ENCODE measurements at regions not wholly inside any gene's neighbourhood (a gene's known extent, or its start where the extent isn't known, plus 50 kb on each side); places are given as distances from the start of the nearest gene placed in this dataset.

GRCh38 chr22:25402501-25403283 is 161.8 kb upstream of the GRK3 start (continued):
- TF ChIP-seq DZIP1 (CRISPR knock-in tag; IDR thresholded peaks at IDR 0.05) (no peak), ERF (CRISPR knock-in tag; IDR thresholded peaks at IDR 0.05) (peak; percentile 70; the same call in 1 of the 2 replicates), HNRNPUL1 (IDR thresholded peaks at IDR 0.05; ENCODE audit: low read depth, low read length) (no peak), CREB1 (IDR thresholded peaks at IDR 0.05) (no peak), CREB1 (CRISPR knock-in tag; IDR thresholded peaks at IDR 0.05) (peak; percentile 67; the same call in 1 of the 2 replicates), ZFX (CRISPR knock-in tag; IDR thresholded peaks at IDR 0.05; ENCODE audit: low read depth) (peak; percentile 89), FOSL2 (CRISPR knock-in tag; IDR thresholded peaks at IDR 0.05) (peak; percentile 52; the same call in 1 of the 2 replicates), ZNF704 (CRISPR knock-in tag; IDR thresholded peaks at IDR 0.05; ENCODE audit: borderline replicate concordance) (peak; percentile 38; the same call in 1 of the 2 replicates), KLF12 (CRISPR knock-in tag; IDR thresholded peaks at IDR 0.05; ENCODE audit: borderline replicate concordance) (0 out of 2 replicates have a peak, but pooled peaks have one; percentile 65), IKZF1 (IDR thresholded peaks at IDR 0.05) (no peak), MIER2 (CRISPR knock-in tag; IDR thresholded peaks at IDR 0.05) (peak; percentile 92), ZBTB21 (CRISPR knock-in tag; IDR thresholded peaks at IDR 0.05) (no peak), ZNF280B (CRISPR knock-in tag; IDR thresholded peaks at IDR 0.05; ENCODE audit: borderline replicate concordance) (peak; percentile 25; the same call in 1 of the 2 replicates), SNAI1 (CRISPR knock-in tag; IDR thresholded peaks at IDR 0.05; ENCODE audit: borderline replicate concordance) (peak; percentile 67; the same call in 1 of the 2 replicates), TBL1XR1 (IDR thresholded peaks at IDR 0.05; ENCODE audit: borderline replicate concordance, low read length, partially characterized antibody) (peak; percentile 78), FOXA3 (CRISPR knock-in tag; IDR thresholded peaks at IDR 0.05) (peak; percentile 78), MAFK (conservative IDR thresholded peaks at IDR 0.05 in 1 of 2, IDR thresholded peaks at IDR 0.05 in 1 of 2; ENCODE audit: low read length in 2 of 2) (no peak), KMT2A (CRISPR knock-in tag; IDR thresholded peaks at IDR 0.05) (no peak; the same call in none of the 2 replicates), ATM (IDR thresholded peaks at IDR 0.05; ENCODE audit: borderline replicate concordance) (no peak), EEA1 (CRISPR knock-in tag; IDR thresholded peaks at IDR 0.05; ENCODE audit: borderline replicate concordance) (no peak), HOXA7 (CRISPR knock-in tag; IDR thresholded peaks at IDR 0.05) (no peak), NR0B2 (CRISPR knock-in tag; IDR thresholded peaks at IDR 0.05) (no peak), TAF1 (CRISPR knock-in tag; IDR thresholded peaks at IDR 0.05) (peak; percentile 45; the same call in 1 of the 2 replicates)

Data from HepG2 (cell line).